ENCODE measurements at regions not wholly inside any gene's neighbourhood (a gene's known extent, or its start where the extent isn't known, plus 50 kb on each side); places are given as distances from the start of the nearest gene placed in this dataset.

GRCh38 chr5:165143741-165144140 is 1638.3 kb downstream of the MAT2B start:
- DNase-seq = no peak

- DNase-seq = no peak
Measured at GRCh38 chr5:165149431-165149830, 1644.0 kb downstream of the MAT2B start.

- DNase-seq = no peak
Measured at GRCh38 chr5:165152058-165152457, 1646.6 kb downstream of the MAT2B start.

- DNase-seq = no peak
Measured at GRCh38 chr5:165157219-165157618, 1651.8 kb downstream of the MAT2B start.

- no peak for DNase-seq
Measured at GRCh38 chr5:165161204-165161603, 1655.8 kb downstream of the MAT2B start.

- DNase-seq = no peak
Measured at GRCh38 chr5:165163861-165164260, 1658.4 kb downstream of the MAT2B start.

GRCh38 chr5:165173651-165174050 is 1668.2 kb downstream of the MAT2B start:
- no peak for DNase-seq

DNA sequence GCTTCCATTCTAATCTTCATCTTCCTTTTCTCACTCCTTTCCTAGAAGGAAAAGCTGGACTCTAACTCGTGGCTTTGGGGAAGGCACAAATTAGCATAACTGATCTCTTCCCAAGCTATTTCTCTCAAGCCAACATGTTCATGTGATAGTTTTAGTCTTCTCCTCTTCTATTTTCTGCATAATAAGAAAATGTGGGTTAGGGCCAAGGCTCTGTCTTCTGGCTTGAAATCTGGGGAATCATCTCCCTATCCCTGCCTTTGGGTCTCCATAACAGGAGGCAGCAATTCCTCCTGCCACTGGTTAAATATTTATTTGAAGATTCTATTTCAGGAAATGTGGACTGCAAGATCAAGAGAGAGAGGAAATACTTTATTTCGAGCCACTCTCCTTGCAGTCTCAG is 1669.6 kb downstream of the MAT2B start:
- no peak for DNase-seq

- no peak for DNase-seq
Measured at GRCh38 chr5:165184183-165184582, 1678.8 kb downstream of the MAT2B start.

DNA sequence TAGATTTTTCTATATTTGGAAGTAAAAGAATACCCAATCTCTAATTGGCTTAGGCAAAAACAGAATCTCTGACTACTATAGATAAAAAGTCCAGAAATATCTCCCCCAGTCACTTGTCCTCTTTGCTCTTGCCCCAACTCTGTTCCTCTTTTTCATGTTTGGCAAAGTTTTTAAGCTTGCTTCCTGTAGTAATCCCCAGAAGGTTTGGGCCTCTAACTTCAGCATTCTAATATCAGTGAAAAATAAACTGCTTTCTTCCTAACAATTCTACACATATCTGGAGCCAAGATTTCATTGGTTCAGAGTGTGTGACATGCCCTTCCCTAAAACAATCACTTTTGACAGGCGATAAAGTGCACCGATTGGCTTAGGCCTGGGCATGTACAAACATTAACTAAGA is 1680.3 kb downstream of the MAT2B start:
- DNase-seq = no peak

DNA sequence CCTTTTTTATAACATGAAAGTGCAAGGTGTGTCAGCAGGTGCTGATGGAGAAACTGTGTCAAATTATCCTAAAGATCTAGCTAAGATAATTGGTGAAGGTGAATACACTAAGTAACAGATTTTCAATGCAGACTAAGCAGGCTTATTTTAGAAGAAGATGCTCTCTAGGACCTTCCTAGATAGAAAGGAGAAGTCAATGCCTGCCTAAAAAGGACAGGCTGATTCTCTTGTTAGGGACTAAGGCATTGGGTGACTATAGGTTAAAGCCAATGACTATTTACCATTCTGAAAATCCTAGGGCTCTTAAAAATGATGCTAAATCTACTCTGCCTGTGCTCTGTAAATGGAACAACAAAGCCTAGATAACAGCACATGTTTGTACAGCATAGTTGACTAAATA is 1682.4 kb downstream of the MAT2B start:
- no peak for DNase-seq

DNA sequence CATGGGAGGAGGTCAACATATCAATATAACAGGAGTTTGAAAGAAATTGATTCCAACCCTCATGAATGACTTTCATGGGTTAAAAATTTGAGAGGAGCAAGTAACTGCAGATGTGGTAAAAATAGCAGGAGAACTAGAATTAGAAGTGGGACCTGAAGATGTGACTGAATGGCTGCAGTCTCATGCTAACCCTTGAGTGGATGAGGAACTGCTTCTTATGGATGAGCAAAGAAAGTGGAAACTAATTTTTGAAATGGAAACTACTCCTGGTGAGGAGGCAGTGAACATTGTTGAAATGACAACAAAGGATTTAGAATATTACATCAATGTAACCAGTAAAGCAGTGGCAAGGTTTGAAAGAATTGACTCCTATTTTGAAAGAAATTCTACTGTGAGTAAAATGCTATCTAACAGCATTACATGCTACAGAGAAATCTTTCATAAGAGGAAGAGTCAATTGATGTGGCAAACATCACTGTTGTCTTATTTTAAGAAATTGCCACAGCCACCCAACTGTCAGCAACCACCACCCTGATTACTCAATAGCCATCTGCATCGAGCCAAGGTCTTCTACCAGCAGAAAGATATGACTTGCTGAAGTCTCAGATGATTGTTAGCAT is 1683.2 kb downstream of the MAT2B start:
- no peak for DNase-seq

GRCh38 chr5:165196961-165197360 is 1691.5 kb downstream of the MAT2B start:
- no peak for DNase-seq

- DNase-seq = no peak
Measured at GRCh38 chr5:165201369-165201768, 1696.0 kb downstream of the MAT2B start.

- DNase-seq = no peak
Measured at GRCh38 chr5:165201771-165202518, 1696.5 kb downstream of the MAT2B start.

- no peak for DNase-seq
Measured at GRCh38 chr5:165202519-165202910, 1697.1 kb downstream of the MAT2B start.

DNA sequence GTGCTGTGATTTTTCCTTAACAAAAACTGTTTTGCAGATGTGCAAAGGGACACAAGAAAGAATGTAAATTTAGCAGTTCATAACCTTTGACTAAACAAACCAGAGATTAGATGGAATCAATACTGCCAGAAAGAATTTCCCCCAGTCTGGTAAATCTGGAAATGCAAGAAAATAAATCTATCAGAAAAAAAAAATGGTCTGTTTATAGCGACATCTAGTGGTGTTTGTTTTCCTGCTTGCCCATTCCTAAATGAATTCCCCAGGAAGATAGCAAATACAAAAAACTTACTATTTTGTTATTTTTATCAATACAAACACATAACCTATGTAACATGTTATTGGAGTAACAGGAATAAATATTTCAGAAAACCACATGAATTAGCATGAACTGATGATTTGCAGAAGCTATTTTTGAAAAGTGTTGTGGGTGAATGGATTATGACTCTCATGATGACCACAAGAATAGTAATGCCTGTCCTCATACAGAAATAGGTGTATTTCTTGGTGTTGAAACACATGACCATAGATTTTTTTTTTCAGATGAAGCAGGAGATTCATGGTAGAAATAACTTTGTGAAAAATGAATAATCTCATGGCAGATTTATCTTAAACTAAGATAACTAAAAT is 1703.8 kb downstream of the MAT2B start:
- DNase-seq = no peak

- no peak for DNase-seq
Measured at GRCh38 chr5:165224366-165225045, 1719.1 kb downstream of the MAT2B start.

DNA sequence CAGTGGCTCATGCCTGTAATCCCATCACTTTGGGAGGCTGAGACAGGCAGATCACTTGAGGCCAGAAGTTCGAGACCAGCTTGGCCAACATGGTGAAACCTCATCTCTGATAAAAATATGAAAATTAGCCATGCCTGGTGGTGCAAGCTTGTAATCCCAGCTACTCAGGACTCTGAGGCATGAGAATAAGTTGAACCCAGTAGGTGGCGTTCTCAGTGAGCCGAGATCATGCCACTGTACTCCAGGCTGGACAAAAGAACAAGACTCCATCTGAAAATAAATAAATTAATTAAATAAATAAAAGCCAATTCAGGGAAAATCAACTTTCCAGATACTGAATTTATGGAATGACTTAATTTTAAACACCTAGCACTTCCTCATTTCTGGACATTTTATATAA is 1722.1 kb downstream of the MAT2B start:
- no peak for DNase-seq

DNA sequence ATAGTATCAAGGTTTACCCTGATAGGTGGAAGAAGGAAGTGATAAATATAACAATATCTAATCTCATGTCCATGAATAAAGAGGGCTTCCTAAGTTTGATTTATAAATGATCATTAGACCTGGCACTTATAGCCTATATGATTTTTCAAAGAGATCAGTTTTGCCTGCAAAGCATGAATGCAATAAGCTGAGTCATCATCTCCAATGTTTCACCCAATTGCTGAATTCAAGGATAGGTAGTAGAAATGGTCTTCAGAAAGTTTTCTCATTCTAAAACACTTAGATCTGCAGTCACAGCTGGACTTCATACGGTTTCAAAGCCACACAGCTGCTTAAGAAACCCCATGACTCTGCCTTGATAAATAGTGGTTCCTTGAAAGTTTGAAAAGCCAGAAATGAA is 1722.8 kb downstream of the MAT2B start:
- no peak for DNase-seq

DNA sequence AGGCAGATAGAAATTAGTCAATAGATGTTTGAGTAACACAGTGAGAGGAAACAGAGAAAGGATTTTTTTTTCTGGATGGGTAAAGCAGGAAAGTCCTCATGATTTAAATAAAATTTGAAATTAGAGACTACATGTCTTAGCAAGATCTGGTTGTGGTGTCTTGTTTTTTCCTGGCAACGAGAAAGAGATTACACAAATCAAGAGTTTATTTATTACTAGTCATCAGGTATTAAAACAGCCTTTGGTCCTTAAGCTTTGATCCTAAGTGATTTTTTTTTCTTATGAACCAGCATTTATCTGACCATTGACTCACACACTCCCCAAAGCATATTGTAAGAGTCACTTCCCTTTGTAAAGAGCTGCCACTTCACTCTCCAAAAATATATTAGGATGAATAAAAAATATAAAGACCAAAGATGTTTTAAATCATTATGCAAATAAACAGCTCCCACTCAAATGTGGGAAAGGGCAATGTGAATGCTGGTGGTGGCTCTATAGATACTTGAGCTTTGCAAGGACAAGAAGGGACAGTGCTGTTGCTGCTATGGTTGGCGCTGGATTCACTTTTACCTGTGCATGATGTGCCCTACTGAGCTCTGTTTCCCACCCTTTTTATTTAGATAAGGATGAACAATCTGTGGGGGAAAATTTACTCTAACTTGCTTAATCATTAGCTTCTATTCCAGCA is 1726.5 kb downstream of the MAT2B start:
- no peak for DNase-seq

DNA sequence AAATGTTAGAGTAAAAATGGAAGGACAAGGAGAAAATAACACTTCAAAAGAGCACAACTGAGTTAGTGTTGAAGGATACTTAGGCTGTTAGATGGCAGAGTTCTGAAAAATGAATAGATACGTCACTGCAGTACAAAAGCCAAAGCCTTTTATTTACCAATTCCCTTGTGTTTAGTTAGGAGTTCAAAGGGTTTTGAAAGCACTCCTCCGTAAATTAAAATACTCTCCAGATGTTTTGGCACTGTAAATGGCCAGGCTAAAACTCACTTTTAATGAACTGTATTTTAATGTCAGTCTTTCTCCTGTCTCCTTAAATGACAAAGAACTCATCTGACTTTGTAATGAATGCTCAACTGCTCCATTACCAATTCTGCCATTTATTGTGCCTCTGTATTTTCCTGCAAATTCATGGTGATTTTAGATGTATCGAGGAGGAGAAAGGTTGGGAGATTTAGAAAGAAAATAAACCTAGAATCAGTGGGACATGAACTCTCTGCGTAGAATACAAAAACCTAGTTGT is 1727.2 kb downstream of the MAT2B start:
- DNase-seq = no peak

DNA sequence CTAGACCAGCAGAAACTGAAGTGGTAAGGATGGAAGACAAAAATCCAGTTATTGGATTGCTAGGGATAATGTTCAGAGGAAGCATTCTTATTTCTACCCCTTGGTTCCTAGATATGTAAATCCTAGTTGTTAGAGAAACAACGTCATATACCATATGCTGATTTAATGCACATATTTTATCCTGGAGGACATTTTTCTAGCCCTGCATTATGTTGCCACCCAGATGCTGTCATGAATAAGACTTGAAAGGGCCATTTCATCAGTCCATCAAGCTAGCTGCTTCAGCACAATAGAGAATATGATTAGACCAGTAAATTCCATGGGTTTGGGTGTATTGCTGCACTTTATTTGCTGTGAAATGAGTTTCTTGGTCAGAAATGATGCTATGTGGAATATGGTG is 1736.4 kb downstream of the MAT2B start:
- no peak for DNase-seq
